ENCODE measurements at regions not wholly inside any gene's neighbourhood (a gene's known extent, or its start where the extent isn't known, plus 50 kb on each side); places are given as distances from the start of the nearest gene placed in this dataset.
A peak's percentile ranks its signal among the peaks of the same experiment; 100 is the strongest.

DNA sequence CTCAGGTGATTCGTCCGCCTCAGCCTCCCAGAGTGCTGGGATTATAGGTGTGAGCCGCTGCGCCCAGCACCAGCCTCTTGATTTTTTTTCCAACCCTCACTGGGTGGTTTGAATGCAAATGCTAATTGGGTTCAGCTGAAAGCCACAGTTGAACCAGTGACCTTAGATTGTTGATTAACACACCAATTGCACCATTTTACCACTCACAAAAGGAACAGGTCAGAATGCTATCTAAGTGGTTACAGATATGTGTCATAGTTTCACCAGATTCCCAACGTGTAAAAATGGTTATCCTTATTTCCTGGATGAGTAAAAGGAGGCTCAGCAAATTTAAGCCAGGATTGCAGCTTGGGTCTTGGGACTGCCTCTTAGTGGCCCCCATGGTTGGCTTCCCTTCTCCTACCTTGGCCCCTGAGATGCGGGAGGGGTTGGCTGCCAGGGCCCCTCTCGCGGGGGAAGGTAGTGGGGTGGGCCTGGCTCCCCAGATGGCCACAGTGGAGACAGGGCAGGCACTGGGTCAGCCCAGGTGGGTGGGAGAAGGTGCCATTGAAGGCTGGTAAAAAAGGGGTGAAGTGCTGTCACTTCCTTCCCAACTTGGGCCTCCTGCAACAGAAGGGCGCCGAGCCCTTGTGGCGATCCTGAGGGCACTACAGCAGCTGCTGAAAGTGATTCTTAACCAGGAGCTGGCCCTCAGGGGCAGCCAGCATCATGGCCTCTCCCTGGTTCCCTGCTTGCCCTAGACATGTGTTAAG, 164.9 kb upstream of the HAAO start:
- H3K4me3 ChIP-seq (ENCODE audit: low read length): no peak overlapping the region
- no peak for TF ChIP-seq CTCF (conservative IDR thresholded peaks at IDR 0.05; ENCODE audit: low read length)
- DNase-seq (ENCODE audit: low read depth): peak; percentile 58

GRCh38 chr2:42954227-42954962, 162.0 kb upstream of the HAAO start:
- TF ChIP-seq CTCF (conservative IDR thresholded peaks at IDR 0.05; ENCODE audit: low read length): peak; percentile 31; the same call in 1 of the 2 replicates
- DNase-seq (ENCODE audit: low read depth): peak; percentile 82
- no peak overlapping the region for H3K4me3 ChIP-seq (ENCODE audit: low read length)

DNA sequence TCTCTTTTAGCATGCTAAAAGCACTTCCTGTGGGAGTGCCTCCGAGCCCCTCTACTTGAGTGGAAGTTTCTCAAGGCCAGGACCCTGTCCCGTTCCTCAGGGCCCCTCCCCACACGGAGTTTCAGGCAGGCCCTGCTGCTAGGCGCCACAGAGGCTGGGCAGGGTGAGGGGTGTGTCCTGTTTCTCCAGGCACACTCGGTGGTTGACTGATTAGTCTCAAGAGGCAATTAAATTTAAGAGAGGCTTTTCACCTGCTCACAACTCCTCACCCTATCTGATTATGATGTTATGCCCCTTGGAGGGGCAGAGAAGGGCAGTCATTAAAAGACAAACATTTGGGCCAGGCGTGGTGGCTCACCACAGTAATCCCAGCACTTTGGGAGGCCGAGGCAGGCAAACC, 160.8 kb upstream of the HAAO start:
- DNase-seq (ENCODE audit: low read depth): no peak
- TF ChIP-seq CTCF (conservative IDR thresholded peaks at IDR 0.05; ENCODE audit: low read length): no peak
- no peak overlapping the region for H3K4me3 ChIP-seq (ENCODE audit: low read length)

DNA sequence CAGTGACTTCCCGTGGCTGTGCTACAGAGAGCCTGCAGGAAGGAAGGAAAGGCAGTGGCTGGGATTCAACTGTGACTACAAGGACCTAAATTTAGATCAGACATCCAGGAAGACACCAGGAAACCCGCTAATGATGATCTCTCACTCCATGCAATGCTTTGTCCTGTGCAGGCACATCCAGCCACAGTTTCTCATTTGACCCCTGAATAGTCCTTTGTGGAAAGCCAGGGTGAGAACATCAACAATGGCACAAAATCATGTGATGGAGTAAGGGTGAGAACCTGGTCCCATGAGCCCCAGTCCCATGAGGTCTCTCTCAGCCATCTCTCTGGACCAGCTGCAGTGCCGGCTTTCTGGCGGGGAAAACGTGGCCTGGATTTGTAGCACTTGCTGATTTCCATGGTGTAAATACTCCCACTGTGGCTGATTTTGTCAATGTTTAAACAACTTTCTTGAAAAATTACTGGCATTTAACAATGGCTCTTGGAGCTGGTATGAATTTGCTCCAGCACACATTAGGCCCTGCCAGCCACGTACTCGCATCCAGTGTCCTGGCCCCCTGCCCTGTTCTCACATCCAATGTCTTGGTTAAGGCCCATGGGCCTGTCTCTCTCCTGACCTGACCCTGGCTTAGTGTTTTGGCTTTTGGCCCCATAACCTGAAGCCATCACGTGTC, 159.0 kb upstream of the HAAO start:
- no peak overlapping the region for H3K4me3 ChIP-seq (ENCODE audit: low read length)
- no peak for DNase-seq (ENCODE audit: low read depth)
- no peak for TF ChIP-seq CTCF (conservative IDR thresholded peaks at IDR 0.05; ENCODE audit: low read length)

- no peak overlapping the region for H3K4me3 ChIP-seq (ENCODE audit: low read length)
- DNase-seq (ENCODE audit: low read depth): no peak
- TF ChIP-seq CTCF (conservative IDR thresholded peaks at IDR 0.05; ENCODE audit: low read length): no peak
Measured at GRCh38 chr2:42949125-42949524, 156.7 kb upstream of the HAAO start.

DNA sequence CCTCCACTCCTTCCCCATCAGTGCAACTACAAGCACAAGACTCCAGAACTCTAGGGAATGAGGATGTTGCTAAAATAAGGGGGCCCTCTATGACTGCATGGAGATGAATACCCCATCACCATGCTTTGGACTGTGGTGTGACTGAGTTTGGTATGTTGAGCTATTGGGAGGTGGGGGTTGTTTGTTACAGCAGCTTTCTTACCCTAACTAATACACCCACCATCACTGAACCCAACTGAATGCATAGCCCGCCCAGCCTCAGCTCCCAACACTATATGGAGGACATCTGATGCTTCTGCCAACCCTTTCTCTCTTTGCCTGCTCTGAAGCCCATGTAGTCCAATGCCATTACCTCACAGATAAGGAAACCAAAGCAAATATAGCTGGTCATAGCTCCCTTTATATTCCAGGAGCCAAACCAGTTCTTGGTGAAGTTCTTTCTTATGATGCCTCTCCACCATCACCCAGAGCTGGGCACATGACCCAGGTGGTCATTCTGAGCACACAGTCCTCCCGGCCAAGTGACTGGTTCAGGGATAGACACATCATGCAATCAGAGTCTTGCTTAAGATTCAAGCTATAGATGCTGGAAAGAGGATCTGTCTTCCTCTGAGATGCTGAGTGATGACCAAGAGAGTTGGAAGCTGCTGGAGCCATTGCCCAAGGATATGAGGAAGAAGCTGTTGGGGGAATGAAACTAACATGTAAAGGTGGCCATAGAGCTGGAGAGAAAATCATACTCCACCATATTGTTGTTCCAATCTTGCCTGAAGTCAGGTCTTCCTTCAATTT, 155.6 kb upstream of the HAAO start:
- no peak for TF ChIP-seq CTCF (conservative IDR thresholded peaks at IDR 0.05; ENCODE audit: low read length)
- no peak overlapping the region for H3K4me3 ChIP-seq (ENCODE audit: low read length)
- peak; percentile 43 for DNase-seq (ENCODE audit: low read depth)
